HEK293 (cell line): ENCODE measurements at regions not wholly inside any gene's neighbourhood (a gene's known extent, or its start where the extent isn't known, plus 50 kb on each side); places are given as distances from the start of the nearest gene placed in this dataset.

Source experiments
- KLF10 ChIP-seq: fragments of 450-650 bp; IDR thresholded peaks from 2 replicates; pipeline ENCODE4 v1.5.1; 2018; ENCODE audit warnings: missing biosample characterization, mild to moderate bottlenecking, missing genetic modification characterization
- ZBTB11 ChIP-seq: fragments of 450-650 bp; formaldehyde crosslinking; conservative IDR thresholded peaks from 2 replicates; pipeline ENCODE4 v1.5.1; 2016; ENCODE audit warnings: low read depth, missing biosample characterization, missing genetic modification characterization
- ZNF155 ChIP-seq: fragments of 450-650 bp; formaldehyde crosslinking; IDR thresholded peaks from 2 replicates; pipeline ENCODE4 v1.5.1; 2016; ENCODE audit warnings: missing biosample characterization, missing genetic modification characterization
- ZNF274 ChIP-seq, 2 experiments: fragments of 200-500 bp in 1 of 2; fragments of 450-650 bp in 1 of 2; sonication (Bioruptor generic) in 1 of 2; formaldehyde crosslinking in 1 of 2; IDR thresholded peaks; 2 replicates each; pipeline versions ENCODE4 v1.5.1 to v1.6.1; 2014 to 2016; ENCODE audit warnings: borderline replicate concordance in 1 of 2, inconsistent platforms in 1 of 2, low read length in 1 of 2, missing biosample characterization in 1 of 2, missing genetic modification characterization in 1 of 2
- ZNF324 ChIP-seq: fragments of 450-650 bp; formaldehyde crosslinking; IDR thresholded peaks from 2 replicates; pipeline ENCODE4 v1.5.1; 2016; ENCODE audit warnings: missing biosample characterization, missing genetic modification characterization
- TF ChIP-seq, protein P1 (sequence below): fragments of 450-650 bp; formaldehyde crosslinking; IDR thresholded peaks from 2 replicates; pipeline ENCODE4 v1.5.1; 2016; ENCODE audit warnings: missing biosample characterization, missing genetic modification characterization

DNA sequence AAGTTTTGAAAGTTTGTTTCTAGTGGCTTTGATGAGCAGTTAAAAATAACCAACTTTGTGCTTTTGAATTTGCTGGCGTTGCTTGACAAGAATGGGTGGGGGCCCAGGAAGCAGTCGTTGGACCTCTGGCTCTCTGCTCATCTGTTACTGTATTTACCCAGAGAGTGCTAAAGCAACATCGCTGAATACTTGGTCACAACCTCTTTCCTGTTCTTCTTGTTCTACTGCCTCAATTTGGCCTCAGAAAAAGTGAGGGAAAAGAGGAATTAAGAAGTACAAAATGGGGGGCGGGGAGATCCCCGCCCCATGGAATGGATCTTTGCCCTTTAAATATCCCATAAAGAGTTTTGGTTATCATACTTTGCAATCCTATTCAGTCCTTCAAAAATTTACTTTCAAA lies 221.5 kb upstream of the G2E3 start:
- no peak for TF ChIP-seq ZBTB11 (tag by site-specific recombination)
- no peak for TF ChIP-seq KLF10 (tag by site-specific recombination)
- TF ChIP-seq ZNF155 (tag by site-specific recombination) = no peak
- no peak for TF ChIP-seq ZNF324 (tag by site-specific recombination)
- TF ChIP-seq ZNF274 (IDR thresholded peaks at IDR 0.05; ENCODE audit: low read length) = no peak
- no peak for TF ChIP-seq ZNF274 (tag by site-specific recombination; IDR thresholded peaks at IDR 0.05; ENCODE audit: borderline replicate concordance)
- TF ChIP-seq, protein P1, sequence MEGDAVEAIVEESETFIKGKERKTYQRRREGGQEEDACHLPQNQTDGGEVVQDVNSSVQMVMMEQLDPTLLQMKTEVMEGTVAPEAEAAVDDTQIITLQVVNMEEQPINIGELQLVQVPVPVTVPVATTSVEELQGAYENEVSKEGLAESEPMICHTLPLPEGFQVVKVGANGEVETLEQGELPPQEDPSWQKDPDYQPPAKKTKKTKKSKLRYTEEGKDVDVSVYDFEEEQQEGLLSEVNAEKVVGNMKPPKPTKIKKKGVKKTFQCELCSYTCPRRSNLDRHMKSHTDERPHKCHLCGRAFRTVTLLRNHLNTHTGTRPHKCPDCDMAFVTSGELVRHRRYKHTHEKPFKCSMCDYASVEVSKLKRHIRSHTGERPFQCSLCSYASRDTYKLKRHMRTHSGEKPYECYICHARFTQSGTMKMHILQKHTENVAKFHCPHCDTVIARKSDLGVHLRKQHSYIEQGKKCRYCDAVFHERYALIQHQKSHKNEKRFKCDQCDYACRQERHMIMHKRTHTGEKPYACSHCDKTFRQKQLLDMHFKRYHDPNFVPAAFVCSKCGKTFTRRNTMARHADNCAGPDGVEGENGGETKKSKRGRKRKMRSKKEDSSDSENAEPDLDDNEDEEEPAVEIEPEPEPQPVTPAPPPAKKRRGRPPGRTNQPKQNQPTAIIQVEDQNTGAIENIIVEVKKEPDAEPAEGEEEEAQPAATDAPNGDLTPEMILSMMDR (tag by site-specific recombination) = no peak
